Neural progenitor cell (in vitro differentiated cells): ENCODE measurements at regions not wholly inside any gene's neighbourhood (a gene's known extent, or its start where the extent isn't known, plus 50 kb on each side); places are given as distances from the start of the nearest gene placed in this dataset.

Source experiments
- EZH2 ChIP-seq: fragments of 200-600 bp; sonication (generic); IDR thresholded peaks from 2 replicates; pipeline ENCODE4 v1.6.1; 2017; ENCODE audit warnings: antibody characterized with exemption, mild to moderate bottlenecking, moderate library complexity
- TF ChIP-seq, protein P1 (sequence below): fragments of 200-600 bp; sonication (generic); IDR thresholded peaks from 2 replicates; pipeline ENCODE4 v1.5.1; 2017; ENCODE audit warnings: antibody characterized with exemption, mild to moderate bottlenecking

DNA sequence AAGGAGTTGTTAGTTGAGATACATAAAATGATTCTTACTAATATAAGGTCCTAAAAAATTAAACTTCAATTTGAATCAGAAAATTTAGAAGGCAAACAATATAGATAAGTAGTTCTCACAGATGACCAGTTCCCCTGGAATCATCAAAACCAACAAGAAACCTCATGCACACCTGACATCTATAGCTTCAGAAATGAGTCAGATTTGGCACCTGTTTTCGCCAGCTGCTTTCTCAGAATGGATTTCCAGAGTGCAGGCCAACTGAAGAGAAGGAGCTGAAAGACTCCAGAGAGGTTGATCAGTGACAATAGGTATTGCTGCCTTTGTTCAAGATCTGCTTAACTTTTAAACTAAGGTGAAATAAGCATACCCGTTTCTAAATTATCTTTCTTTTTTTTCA is 192.4 kb downstream of the RDH14 start:
- TF ChIP-seq, protein P1, sequence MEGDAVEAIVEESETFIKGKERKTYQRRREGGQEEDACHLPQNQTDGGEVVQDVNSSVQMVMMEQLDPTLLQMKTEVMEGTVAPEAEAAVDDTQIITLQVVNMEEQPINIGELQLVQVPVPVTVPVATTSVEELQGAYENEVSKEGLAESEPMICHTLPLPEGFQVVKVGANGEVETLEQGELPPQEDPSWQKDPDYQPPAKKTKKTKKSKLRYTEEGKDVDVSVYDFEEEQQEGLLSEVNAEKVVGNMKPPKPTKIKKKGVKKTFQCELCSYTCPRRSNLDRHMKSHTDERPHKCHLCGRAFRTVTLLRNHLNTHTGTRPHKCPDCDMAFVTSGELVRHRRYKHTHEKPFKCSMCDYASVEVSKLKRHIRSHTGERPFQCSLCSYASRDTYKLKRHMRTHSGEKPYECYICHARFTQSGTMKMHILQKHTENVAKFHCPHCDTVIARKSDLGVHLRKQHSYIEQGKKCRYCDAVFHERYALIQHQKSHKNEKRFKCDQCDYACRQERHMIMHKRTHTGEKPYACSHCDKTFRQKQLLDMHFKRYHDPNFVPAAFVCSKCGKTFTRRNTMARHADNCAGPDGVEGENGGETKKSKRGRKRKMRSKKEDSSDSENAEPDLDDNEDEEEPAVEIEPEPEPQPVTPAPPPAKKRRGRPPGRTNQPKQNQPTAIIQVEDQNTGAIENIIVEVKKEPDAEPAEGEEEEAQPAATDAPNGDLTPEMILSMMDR, result no peak
- no peak for TF ChIP-seq EZH2
